H9 (cell line): ENCODE measurements at regions not wholly inside any gene's neighbourhood (a gene's known extent, or its start where the extent isn't known, plus 50 kb on each side); places are given as distances from the start of the nearest gene placed in this dataset.

Experiments
- DNase-seq: peaks from one replicate; pipeline ENCODE4 v3.0.0-alpha.2; 2017
- H2AFZ ChIP-seq: one replicate; pipeline ENCODE4 v1.6.1; 2013; ENCODE audit warnings: mild to moderate bottlenecking, low read length, control low read depth, moderate library complexity
- H2AK5ac ChIP-seq: 2 replicates; pipeline ENCODE4 v1.6.1; 2013; ENCODE audit warnings: low read length, control low read depth, mixed read lengths; ENCODE audit not compliant: insufficient read length
- H2BK120ac ChIP-seq: one replicate; pipeline ENCODE4 v1.6.1; 2013; ENCODE audit warnings: low read depth, mild to moderate bottlenecking, low read length, control low read depth, inconsistent platforms; ENCODE audit not compliant: poor library complexity, severe bottlenecking
- H2BK12ac ChIP-seq: 2 replicates; pipeline ENCODE4 v1.6.1; 2013; ENCODE audit warnings: low read length, control low read depth, mixed read lengths, low read depth; ENCODE audit not compliant: insufficient read length
- H2BK15ac ChIP-seq: 2 replicates; pipeline ENCODE4 v1.6.1; 2013; ENCODE audit warnings: low read depth, low read length, control low read depth
- H2BK20ac ChIP-seq: one replicate; pipeline ENCODE4 v1.6.1; 2013; ENCODE audit warnings: low read depth, mild to moderate bottlenecking, low read length, control low read depth, inconsistent platforms; ENCODE audit not compliant: poor library complexity, severe bottlenecking
- H2BK5ac ChIP-seq: 2 replicates; pipeline ENCODE4 v1.6.1; 2013; ENCODE audit warnings: low read length, control low read depth, mixed read lengths; ENCODE audit not compliant: insufficient read length
- H3K14ac ChIP-seq: 2 replicates; pipeline ENCODE4 v1.6.1; 2013; ENCODE audit warnings: low read length, control low read depth; ENCODE audit not compliant: insufficient read depth
- H3K18ac ChIP-seq: 2 replicates; pipeline ENCODE4 v1.6.1; 2013; ENCODE audit warnings: low read depth, mild to moderate bottlenecking, mixed read lengths, low read length, control low read depth; ENCODE audit not compliant: insufficient read length
- H3K23ac ChIP-seq: 2 replicates; pipeline ENCODE4 v1.6.1; 2013; ENCODE audit warnings: low read length, control low read depth, mixed read lengths, low read depth; ENCODE audit not compliant: insufficient read length
- H3K23me2 ChIP-seq: 2 replicates; pipeline ENCODE4 v1.6.1; 2013; ENCODE audit warnings: low read depth, mild to moderate bottlenecking, mixed read lengths, low read length, control low read depth; ENCODE audit not compliant: insufficient read length, poor library complexity, severe bottlenecking
- H3K27ac ChIP-seq: 2 replicates; pipeline ENCODE4 v1.5.1; 2013; ENCODE audit warnings: low read length, control low read depth, mixed read lengths, low read depth; ENCODE audit not compliant: insufficient read length
- H3K27me3 ChIP-seq: 2 replicates; pipeline ENCODE4 v1.6.1; 2013; ENCODE audit warnings: low read length, control low read depth, inconsistent platforms; ENCODE audit not compliant: insufficient read depth
- H3K4ac ChIP-seq: 2 replicates; pipeline ENCODE4 v1.6.1; 2013; ENCODE audit warnings: low read depth, mild to moderate bottlenecking, control low read depth, inconsistent platforms, low read length, moderate library complexity
- H3K4me1 ChIP-seq: 2 replicates; pipeline ENCODE4 v1.6.1; 2013; ENCODE audit warnings: low read length, control low read depth, inconsistent platforms; ENCODE audit not compliant: insufficient read depth
- H3K4me2 ChIP-seq: 2 replicates; pipeline ENCODE4 v1.6.1; 2013; ENCODE audit warnings: low read length, control low read depth, mixed read lengths; ENCODE audit not compliant: insufficient read length, insufficient read depth
- H3K56ac ChIP-seq: 2 replicates; pipeline ENCODE4 v1.6.1; 2013; ENCODE audit warnings: low read depth, mild to moderate bottlenecking, mixed read lengths, low read length, control low read depth; ENCODE audit not compliant: insufficient read length
- H3K79me1 ChIP-seq: 2 replicates; pipeline ENCODE4 v1.6.1; 2013; ENCODE audit warnings: low read depth, mild to moderate bottlenecking, moderate library complexity, low read length, control low read depth, inconsistent platforms; ENCODE audit not compliant: insufficient read depth, poor library complexity, severe bottlenecking
- H3K79me2 ChIP-seq: 2 replicates; pipeline ENCODE4 v1.6.1; 2013; ENCODE audit warnings: low read length, control low read depth, inconsistent platforms; ENCODE audit not compliant: insufficient read depth
- H3K9ac ChIP-seq: 2 replicates; pipeline ENCODE4 v1.6.1; 2013; ENCODE audit warnings: low read length, control low read depth, mixed read lengths; ENCODE audit not compliant: insufficient read length; ENCODE audit errors: extremely low read depth
- H3K9me3 ChIP-seq: one replicate; pipeline ENCODE4 v1.6.1; 2013; ENCODE audit warnings: low read depth, low read length, inconsistent platforms; ENCODE audit not compliant: control insufficient read depth
- H3T11ph ChIP-seq: one replicate; pipeline ENCODE4 v1.6.1; 2013; ENCODE audit warnings: mild to moderate bottlenecking, low read length, control low read depth, inconsistent platforms
- H4K20me1 ChIP-seq: one replicate; pipeline ENCODE4 v1.6.1; 2013; ENCODE audit not compliant: control insufficient read depth, insufficient read length, insufficient read depth
- H4K5ac ChIP-seq: 2 replicates; pipeline ENCODE4 v1.6.1; 2013; ENCODE audit warnings: low read depth, mild to moderate bottlenecking, mixed read lengths, low read length, control low read depth; ENCODE audit not compliant: insufficient read length
- H4K8ac ChIP-seq: replicated peaks from 2 replicates; pipeline ENCODE4 v1.6.1; 2013; ENCODE audit warnings: low read length, control low read depth, mixed read lengths, low read depth; ENCODE audit not compliant: insufficient read length
- H4K91ac ChIP-seq: 2 replicates; pipeline ENCODE4 v1.6.1; 2013; ENCODE audit warnings: low read depth, mild to moderate bottlenecking, moderate library complexity, mixed read lengths, low read length, control low read depth; ENCODE audit not compliant: insufficient read length
- H3K27ac Mint-ChIP-seq, 3 experiments: 2 replicates in 2 of 3; 3 replicates in 1 of 3; pipeline ENCODE4 v1.8.0; 2020 to 2021; ENCODE audit warnings: mixed read lengths in 3 of 3, mild to moderate bottlenecking in 1 of 3, moderate library complexity in 1 of 3
- H3K27me3 Mint-ChIP-seq: 2 replicates; pipeline ENCODE4 v1.8.0; 2021; ENCODE audit warnings: low read depth, mild to moderate bottlenecking, moderate library complexity, mixed read lengths
- H3K36me3 Mint-ChIP-seq, 3 experiments: 2 replicates in 2 of 3; 3 replicates in 1 of 3; pipeline ENCODE4 v1.8.0; 2020 to 2021; ENCODE audit warnings: low read depth in 3 of 3, mixed read lengths in 3 of 3; ENCODE audit not compliant: insufficient read depth in 1 of 3
- H3K4me1 Mint-ChIP-seq, 2 experiments: 2 replicates each; pipeline ENCODE4 v1.8.0; 2020; ENCODE audit warnings: mixed read lengths in 2 of 2
- H3K4me3 Mint-ChIP-seq, 2 experiments: 2 replicates in 1 of 2; 3 replicates in 1 of 2; pipeline ENCODE4 v1.8.0; 2020 to 2021; ENCODE audit warnings: mild to moderate bottlenecking in 2 of 2, mixed read lengths in 2 of 2, moderate library complexity in 1 of 2
- H3K9me3 Mint-ChIP-seq, 2 experiments: 2 replicates in 1 of 2; 3 replicates in 1 of 2; pipeline ENCODE4 v1.8.0; 2020; ENCODE audit warnings: mild to moderate bottlenecking in 2 of 2, mixed read lengths in 2 of 2, moderate library complexity in 1 of 2
- WGBS: extraction: QIAGEN DNeasy Blood & Tissue Kit; methylation state at CpG from one replicate; pipeline ENCODE4 v1.1.7; 2013; ENCODE audit warnings: missing lambda C conversion rate, low lambda C conversion rate, mixed read lengths; ENCODE audit not compliant: insufficient read length; ENCODE audit errors: extremely low coverage; 5-methylcytosine and 5-hydroxymethylcytosine counted together
- TF ChIP-seq, protein P1 (sequence below): fragments of 200-600 bp; sonication (generic); conservative IDR thresholded peaks from 3 replicates; pipeline ENCODE4 v1.8.0; 2021; ENCODE audit warnings: antibody characterized with exemption, mild to moderate bottlenecking

DNA sequence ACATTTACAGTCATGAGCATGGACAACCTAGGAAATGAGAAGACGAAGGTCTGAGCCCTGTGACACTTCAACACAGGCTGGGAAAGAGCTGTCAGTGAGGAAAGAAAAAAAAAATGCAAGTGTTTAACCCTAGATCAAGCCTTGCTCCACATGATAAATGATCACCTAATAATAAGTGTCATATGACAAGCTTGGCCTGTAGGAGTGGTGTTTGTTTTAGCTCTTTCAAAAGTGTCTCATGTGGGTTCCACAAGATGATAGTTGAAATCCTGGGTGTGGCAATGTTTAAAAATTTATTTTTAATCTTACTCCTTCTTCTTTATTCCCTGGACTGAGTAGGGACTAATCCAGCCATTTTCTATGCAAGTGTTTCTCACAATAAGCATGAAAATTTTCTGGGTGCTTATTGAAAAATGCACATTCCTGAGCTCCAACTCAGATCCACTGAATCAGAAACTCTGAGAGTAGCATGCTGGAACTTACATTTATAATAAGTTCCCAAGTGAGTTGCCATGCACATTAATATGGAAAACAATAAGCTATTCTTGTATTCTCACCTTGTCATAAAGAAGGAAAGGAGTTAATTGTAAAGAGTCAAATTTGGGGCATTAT lies 138.3 kb downstream of the AREG start:
- H2BK12ac ChIP-seq = no peak overlapping the region
- H4K5ac ChIP-seq = no peak overlapping the region
- no peaks in the 10 kb centered on the region for H3K4me1 ChIP-seq
- no peak overlapping the region for H2AFZ ChIP-seq
- Mint-ChIP-seq H3K27me3 (no peaks in the 10 kb centered on the region), H3K36me3 (no peaks in the 10 kb centered on the region), H3K4me3 (no peak overlapping the region), H3K4me1 (no peaks in the 10 kb centered on the region), H3K9me3 (no peaks in the 10 kb centered on the region), H3K27ac (no peak overlapping the region)
- H3K23ac ChIP-seq = no peak overlapping the region
- H4K20me1 ChIP-seq = no peaks in the 10 kb centered on the region
- H3K9ac ChIP-seq = no peak overlapping the region
- H4K8ac ChIP-seq = no peak overlapping the region
- H3K27me3 ChIP-seq = no peaks in the 10 kb centered on the region
- no peaks in the 10 kb centered on the region for H3K79me2 ChIP-seq
- TF ChIP-seq, protein P1, sequence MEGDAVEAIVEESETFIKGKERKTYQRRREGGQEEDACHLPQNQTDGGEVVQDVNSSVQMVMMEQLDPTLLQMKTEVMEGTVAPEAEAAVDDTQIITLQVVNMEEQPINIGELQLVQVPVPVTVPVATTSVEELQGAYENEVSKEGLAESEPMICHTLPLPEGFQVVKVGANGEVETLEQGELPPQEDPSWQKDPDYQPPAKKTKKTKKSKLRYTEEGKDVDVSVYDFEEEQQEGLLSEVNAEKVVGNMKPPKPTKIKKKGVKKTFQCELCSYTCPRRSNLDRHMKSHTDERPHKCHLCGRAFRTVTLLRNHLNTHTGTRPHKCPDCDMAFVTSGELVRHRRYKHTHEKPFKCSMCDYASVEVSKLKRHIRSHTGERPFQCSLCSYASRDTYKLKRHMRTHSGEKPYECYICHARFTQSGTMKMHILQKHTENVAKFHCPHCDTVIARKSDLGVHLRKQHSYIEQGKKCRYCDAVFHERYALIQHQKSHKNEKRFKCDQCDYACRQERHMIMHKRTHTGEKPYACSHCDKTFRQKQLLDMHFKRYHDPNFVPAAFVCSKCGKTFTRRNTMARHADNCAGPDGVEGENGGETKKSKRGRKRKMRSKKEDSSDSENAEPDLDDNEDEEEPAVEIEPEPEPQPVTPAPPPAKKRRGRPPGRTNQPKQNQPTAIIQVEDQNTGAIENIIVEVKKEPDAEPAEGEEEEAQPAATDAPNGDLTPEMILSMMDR = no peak
- no peaks in the 10 kb centered on the region for H3K23me2 ChIP-seq
- H2BK20ac ChIP-seq = no peak overlapping the region
- H3K4ac ChIP-seq = no peak overlapping the region
- H3K56ac ChIP-seq = no peak overlapping the region
- no peak overlapping the region for H2BK15ac ChIP-seq
- no peak overlapping the region for H3K18ac ChIP-seq
- no peak overlapping the region for H2AK5ac ChIP-seq
- no peaks in the 10 kb centered on the region for H3K79me1 ChIP-seq
- no peak overlapping the region for H3T11ph ChIP-seq
- H3K9me3 ChIP-seq = no peaks in the 10 kb centered on the region
- no peak overlapping the region for H2BK120ac ChIP-seq
- no peak overlapping the region for H3K4me2 ChIP-seq
- H3K14ac ChIP-seq = no peak overlapping the region
- H2BK5ac ChIP-seq = no peak overlapping the region
- H3K27ac ChIP-seq = no peak overlapping the region
- WGBS = no CpG with 5 or more reads among the region's 1 CpG
- no peak overlapping the region for H4K91ac ChIP-seq
- no peak for DNase-seq
